ENCODE measurements at regions not wholly inside any gene's neighbourhood (a gene's known extent, or its start where the extent isn't known, plus 50 kb on each side); places are given as distances from the start of the nearest gene placed in this dataset.

GRCh38 chr11:70616938-70617654 lies 218.8 kb downstream of the CTTN start (continued):
- TF ChIP-seq, protein P1, sequence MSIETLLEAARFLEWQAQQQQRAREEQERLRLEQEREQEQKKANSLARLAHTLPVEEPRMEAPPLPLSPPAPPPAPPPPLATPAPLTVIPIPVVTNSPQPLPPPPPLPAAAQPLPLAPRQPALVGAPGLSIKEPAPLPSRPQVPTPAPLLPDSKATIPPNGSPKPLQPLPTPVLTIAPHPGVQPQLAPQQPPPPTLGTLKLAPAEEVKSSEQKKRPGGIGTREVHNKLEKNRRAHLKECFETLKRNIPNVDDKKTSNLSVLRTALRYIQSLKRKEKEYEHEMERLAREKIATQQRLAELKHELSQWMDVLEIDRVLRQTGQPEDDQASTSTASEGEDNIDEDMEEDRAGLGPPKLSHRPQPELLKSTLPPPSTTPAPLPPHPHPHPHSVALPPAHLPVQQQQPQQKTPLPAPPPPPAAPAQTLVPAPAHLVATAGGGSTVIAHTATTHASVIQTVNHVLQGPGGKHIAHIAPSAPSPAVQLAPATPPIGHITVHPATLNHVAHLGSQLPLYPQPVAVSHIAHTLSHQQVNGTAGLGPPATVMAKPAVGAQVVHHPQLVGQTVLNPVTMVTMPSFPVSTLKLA (IDR thresholded peaks at IDR 0.05) = peak; percentile 33; the same call in 1 of the 2 replicates
- peak; percentile 66; the same call in 1 of the 2 replicates for TF ChIP-seq ATM (IDR thresholded peaks at IDR 0.05; ENCODE audit: borderline replicate concordance)
- TF ChIP-seq TEAD3 (CRISPR knock-in tag; optimal IDR thresholded peaks at IDR 0.05; ENCODE audit: borderline replicate concordance) = peak; percentile 30
- TF ChIP-seq FOXM1 (CRISPR knock-in tag; IDR thresholded peaks at IDR 0.05) = no peak
- 0 out of 2 replicates have a peak, but pooled peaks have one; percentile 45 for TF ChIP-seq NBN (conservative IDR thresholded peaks at IDR 0.05)
- no peak for TF ChIP-seq TARDBP (CRISPR knock-in tag; IDR thresholded peaks at IDR 0.05)
- TF ChIP-seq ZNF207 (IDR thresholded peaks at IDR 0.05; ENCODE audit: borderline replicate concordance) = peak; percentile 25; the same call in 1 of the 2 replicates
- TF ChIP-seq ZNF24 (IDR thresholded peaks at IDR 0.05) = no peak
- TF ChIP-seq ZNF646 (CRISPR knock-in tag; IDR thresholded peaks at IDR 0.05) = peak; percentile 92
- peak; percentile 54; the same call in 1 of the 2 replicates for TF ChIP-seq IKZF1 (IDR thresholded peaks at IDR 0.05)
- TF ChIP-seq ZBTB43 (CRISPR knock-in tag; conservative IDR thresholded peaks at IDR 0.05) = 0 out of 2 replicates have a peak, but pooled peaks have one; percentile 37
- TF ChIP-seq FOXP1 (IDR thresholded peaks at IDR 0.05) = 0 out of 2 replicates have a peak, but pooled peaks have one; percentile 50
- TF ChIP-seq FOXP1 (CRISPR knock-in tag; IDR thresholded peaks at IDR 0.05) = no peak
